SK-N-SH (cell line): ENCODE measurements at regions not wholly inside any gene's neighbourhood (a gene's known extent, or its start where the extent isn't known, plus 50 kb on each side); places are given as distances from the start of the nearest gene placed in this dataset.

Experiments used
- CTCF ChIA-PET: fragments of 300-600, 350-600 bp; formaldehyde crosslinking; extraction: SDS; loops from one replicate; lab custom pipeline; 2021; lab: Yijun Ruan, JAX
- POLR2A ChIA-PET: fragments of 350-600 bp; sonication (Branson Sonifier 250); formaldehyde crosslinking; extraction: SDS; loops from one replicate; lab custom pipeline; 2020; ENCODE audit warnings: antibody characterized with exemption, inconsistent platforms; lab: Yijun Ruan, JAX
- DNase-seq: peaks from one replicate; pipeline ENCODE4 v3.0.0; 2012
- H2AFZ ChIP-seq: fragments of 200-600 bp; sonication (generic); 2 replicates; pipeline ENCODE4 v1.8.1; 2016; ENCODE audit warnings: antibody characterized with exemption, mild to moderate bottlenecking, low read depth
- H3F3A ChIP-seq: fragments of 200-600 bp; sonication (generic); replicated peaks from 2 replicates; pipeline ENCODE3; 2016; ENCODE audit warnings: antibody characterized with exemption, mild to moderate bottlenecking; ENCODE audit not compliant: insufficient read depth
- H3K27ac ChIP-seq, 2 experiments: fragments of 200-500 bp in 1 of 2; fragments of 200-600 bp in 1 of 2; sonication (Bioruptor generic) in 1 of 2; sonication (generic), shearing (Covaris generic) in 1 of 2; 2 replicates each; pipeline versions ENCODE4 v1.5.1 to v1.6.1; 2014 to 2016; ENCODE audit warnings: low read depth in 2 of 2, inconsistent platforms in 1 of 2, low read length in 1 of 2, mild to moderate bottlenecking in 1 of 2, mixed read lengths in 1 of 2
- H3K27me3 ChIP-seq: fragments of 200-600 bp; sonication (generic), shearing (Covaris generic); 2 replicates; pipeline ENCODE4 v1.6.1; 2016; ENCODE audit warnings: mixed run types; ENCODE audit not compliant: insufficient read depth
- H3K36me3 ChIP-seq, 2 experiments: fragments of 200-500 bp in 1 of 2; fragments of 200-600 bp in 1 of 2; sonication (Bioruptor generic) in 1 of 2; sonication (generic) in 1 of 2; replicated peaks in 1 of 2; 2 replicates each; pipeline versions ENCODE3 to v1.5.1; 2014 to 2016; ENCODE audit warnings: low read length in 1 of 2, mild to moderate bottlenecking in 1 of 2; ENCODE audit not compliant: insufficient read depth in 2 of 2, control insufficient read depth in 1 of 2
- H3K4me1 ChIP-seq, 2 experiments: fragments of 200-500 bp in 1 of 2; fragments of 200-600 bp in 1 of 2; sonication (Bioruptor generic) in 1 of 2; sonication (generic), shearing (Covaris generic) in 1 of 2; 2 replicates each; pipeline versions ENCODE4 v1.5.1 to v1.6.1; 2014 to 2016; ENCODE audit warnings: low read depth in 1 of 2, low read length in 1 of 2, mixed run types in 1 of 2; ENCODE audit not compliant: insufficient read depth in 2 of 2, control insufficient read depth in 1 of 2
- H3K4me2 ChIP-seq: fragments of 200-600 bp; sonication (generic), shearing (Covaris generic); 2 replicates; pipeline ENCODE4 v1.6.1; 2017; ENCODE audit warnings: mixed run types
- H3K4me3 ChIP-seq, 2 experiments: fragments of 200-500 bp in 1 of 2; fragments of 200-600 bp in 1 of 2; sonication (Bioruptor generic) in 1 of 2; sonication (generic), shearing (Covaris generic) in 1 of 2; 2 replicates each; pipeline versions ENCODE4 v1.5.1 to v1.8.1; 2014 to 2016; ENCODE audit warnings: low read depth in 2 of 2, inconsistent platforms in 1 of 2, low read length in 1 of 2, mild to moderate bottlenecking in 1 of 2, mixed read lengths in 1 of 2, moderate library complexity in 1 of 2
- H3K79me2 ChIP-seq: fragments of 200-600 bp; sonication (generic); 2 replicates; pipeline ENCODE4 v1.8.1; 2017; ENCODE audit warnings: mild to moderate bottlenecking; ENCODE audit not compliant: insufficient read depth
- H3K9ac ChIP-seq: fragments of 200-600 bp; sonication (generic); 2 replicates; pipeline ENCODE4 v1.6.1; 2017; ENCODE audit warnings: mixed run types
- H3K9me2 ChIP-seq: fragments of 200-600 bp; sonication (generic); 2 replicates; pipeline ENCODE4 v1.6.1; 2017; ENCODE audit warnings: mixed run types
- H3K9me3 ChIP-seq: fragments of 200-600 bp; sonication (generic); 2 replicates; pipeline ENCODE4 v1.6.1; 2017; ENCODE audit warnings: mixed run types, mild to moderate bottlenecking, moderate library complexity
- H4K20me1 ChIP-seq: fragments of 200-600 bp; sonication (generic); 2 replicates; pipeline ENCODE4 v1.6.1; 2017; ENCODE audit warnings: mild to moderate bottlenecking, mixed run types; ENCODE audit not compliant: insufficient read depth
- ELF1 ChIP-seq: IDR thresholded peaks from 2 replicates; pipeline ENCODE4 v1.4.0; 2012
- FOSL2 ChIP-seq: IDR thresholded peaks from 2 replicates; pipeline ENCODE4 v1.4.0; 2012; ENCODE audit warnings: low read depth, mild to moderate bottlenecking, moderate library complexity, borderline replicate concordance
- FOXM1 ChIP-seq: IDR thresholded peaks from 2 replicates; pipeline ENCODE4 v1.4.0; 2012; ENCODE audit warnings: low read depth, mild to moderate bottlenecking
- GABPA ChIP-seq: IDR thresholded peaks from 2 replicates; pipeline ENCODE4 v1.4.0; 2012; ENCODE audit warnings: low read depth, mild to moderate bottlenecking
- RCOR1 ChIP-seq: fragments of 150-350 bp; IDR thresholded peaks from 2 replicates; pipeline ENCODE4 v1.6.1; 2017; ENCODE audit warnings: antibody characterized with exemption, low read length
- RXRA ChIP-seq: IDR thresholded peaks from 2 replicates; pipeline ENCODE4 v1.4.0; 2012; ENCODE audit warnings: low read depth, mild to moderate bottlenecking, borderline replicate concordance
- SMC3 ChIP-seq: IDR thresholded peaks from 2 replicates; pipeline ENCODE4 v1.6.1; 2012; ENCODE audit warnings: low read depth, low read length, improper control_type of control experiment
- TCF12 ChIP-seq: IDR thresholded peaks from 2 replicates; pipeline ENCODE4 v1.4.0; 2012
- TEAD4 ChIP-seq: IDR thresholded peaks from 2 replicates; pipeline ENCODE4 v1.4.0; 2012; ENCODE audit warnings: mild to moderate bottlenecking, borderline replicate concordance; ENCODE audit not compliant: insufficient read depth
- small RNA-seq, 7 experiments: library from RNA; depleted of rRNA; stranded (forward); fragments of <200 nt; gene quantifications; one replicate each; pipeline ENCODE3, GENCODE V24; 2012
- TF ChIP-seq, protein P1 (sequence below): IDR thresholded peaks from 2 replicates; pipeline ENCODE4 v1.4.0; 2012; ENCODE audit warnings: low read depth
- TF ChIP-seq, protein P2 (sequence below): IDR thresholded peaks from 2 replicates; pipeline ENCODE4; 2012
- TF ChIP-seq, protein P3 (sequence below): fragments of 200-600 bp; sonication (generic); IDR thresholded peaks from 2 replicates; pipeline ENCODE4 v1.6.1; 2017; ENCODE audit warnings: antibody characterized with exemption, mild to moderate bottlenecking, moderate library complexity

DNA sequence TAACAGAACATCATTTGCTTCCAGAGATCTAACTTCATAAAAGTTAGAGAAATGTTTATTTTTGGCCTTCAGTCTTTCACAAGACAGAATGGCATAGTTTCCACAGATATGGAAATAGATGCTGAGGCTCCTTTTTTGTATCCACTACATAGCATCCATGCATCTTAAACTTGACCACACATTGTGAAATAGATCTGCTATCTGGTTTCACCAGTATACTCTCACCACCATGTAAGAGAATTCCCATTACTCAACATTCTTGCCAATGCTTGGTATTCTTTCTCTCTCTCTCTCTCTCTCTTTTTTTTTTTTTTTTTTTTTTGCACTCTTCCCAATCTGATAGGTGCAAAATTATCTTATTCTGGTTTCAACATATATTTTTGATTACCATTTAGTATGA, 52.1 kb upstream of the PRMT6 start:
- Histone ChIP-seq H3K9me3 (no peaks in the 10 kb centered on the region), H3F3A (no peaks in the 10 kb centered on the region), H3K9ac (no peak overlapping the region), H3K79me2 (no peaks in the 10 kb centered on the region), H3K27ac (no peak overlapping the region), H3K36me3 (no peaks in the 10 kb centered on the region), H3K4me2 (no peak overlapping the region), H3K9me2 (no peaks in the 10 kb centered on the region), H4K20me1 (no peaks in the 10 kb centered on the region), H2AFZ (no peak overlapping the region), H3K4me3 (no peak overlapping the region), H3K27me3 (no peaks in the 10 kb centered on the region; the same call in 1 of the 2 replicates), H3K4me1 (no peaks in the 10 kb centered on the region)
- POLR2A ChIA-PET = no interaction called here
- TF ChIP-seq FOSL2 (no peak), TCF12 (no peak), ELF1 (no peak), RCOR1 (no peak), RXRA (no peak), FOXM1 (no peak), TEAD4 (no peak), SMC3 (no peak), GABPA (no peak)
- TF ChIP-seq, protein P1, sequence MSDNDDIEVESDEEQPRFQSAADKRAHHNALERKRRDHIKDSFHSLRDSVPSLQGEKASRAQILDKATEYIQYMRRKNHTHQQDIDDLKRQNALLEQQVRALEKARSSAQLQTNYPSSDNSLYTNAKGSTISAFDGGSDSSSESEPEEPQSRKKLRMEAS = no peak
- TF ChIP-seq, protein P2, sequence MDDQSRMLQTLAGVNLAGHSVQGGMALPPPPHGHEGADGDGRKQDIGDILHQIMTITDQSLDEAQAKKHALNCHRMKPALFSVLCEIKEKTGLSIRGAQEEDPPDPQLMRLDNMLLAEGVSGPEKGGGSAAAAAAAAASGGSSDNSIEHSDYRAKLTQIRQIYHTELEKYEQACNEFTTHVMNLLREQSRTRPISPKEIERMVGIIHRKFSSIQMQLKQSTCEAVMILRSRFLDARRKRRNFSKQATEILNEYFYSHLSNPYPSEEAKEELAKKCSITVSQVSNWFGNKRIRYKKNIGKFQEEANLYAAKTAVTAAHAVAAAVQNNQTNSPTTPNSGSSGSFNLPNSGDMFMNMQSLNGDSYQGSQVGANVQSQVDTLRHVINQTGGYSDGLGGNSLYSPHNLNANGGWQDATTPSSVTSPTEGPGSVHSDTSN = no peak
- TF ChIP-seq, protein P3, sequence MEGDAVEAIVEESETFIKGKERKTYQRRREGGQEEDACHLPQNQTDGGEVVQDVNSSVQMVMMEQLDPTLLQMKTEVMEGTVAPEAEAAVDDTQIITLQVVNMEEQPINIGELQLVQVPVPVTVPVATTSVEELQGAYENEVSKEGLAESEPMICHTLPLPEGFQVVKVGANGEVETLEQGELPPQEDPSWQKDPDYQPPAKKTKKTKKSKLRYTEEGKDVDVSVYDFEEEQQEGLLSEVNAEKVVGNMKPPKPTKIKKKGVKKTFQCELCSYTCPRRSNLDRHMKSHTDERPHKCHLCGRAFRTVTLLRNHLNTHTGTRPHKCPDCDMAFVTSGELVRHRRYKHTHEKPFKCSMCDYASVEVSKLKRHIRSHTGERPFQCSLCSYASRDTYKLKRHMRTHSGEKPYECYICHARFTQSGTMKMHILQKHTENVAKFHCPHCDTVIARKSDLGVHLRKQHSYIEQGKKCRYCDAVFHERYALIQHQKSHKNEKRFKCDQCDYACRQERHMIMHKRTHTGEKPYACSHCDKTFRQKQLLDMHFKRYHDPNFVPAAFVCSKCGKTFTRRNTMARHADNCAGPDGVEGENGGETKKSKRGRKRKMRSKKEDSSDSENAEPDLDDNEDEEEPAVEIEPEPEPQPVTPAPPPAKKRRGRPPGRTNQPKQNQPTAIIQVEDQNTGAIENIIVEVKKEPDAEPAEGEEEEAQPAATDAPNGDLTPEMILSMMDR = no peak
- no peak for DNase-seq
- CTCF ChIA-PET = no interaction called here

Small RNA genes in the stretch of these regions (small RNA-seq; reads per million reads assigned to genes)
- 0 reads per million in 7 experiments for gene AL596327.1
- 0 to 0.93 (median 0) reads per million in 7 experiments for gene SEPT2P1
